BE2C (cell line): ENCODE measurements at regions not wholly inside any gene's neighbourhood (a gene's known extent, or its start where the extent isn't known, plus 50 kb on each side); places are given as distances from the start of the nearest gene placed in this dataset.
"Not testable (repeated sequence)": the region's sequence is repeated elsewhere in the genome, so short reads cannot be mapped to it uniquely, and the experiment has no call there.

ENCODE experiments used
- DNase-seq: peaks from one replicate; pipeline ENCODE4 v3.0.0-alpha.2; 2020
- H3K27me3 ChIP-seq: fragments of 250-450 bp; sonication (Bioruptor Pico); 2 replicates; pipeline ENCODE4 v1.5.1; 2020; ENCODE audit warnings: mild to moderate bottlenecking
- H3K36me3 ChIP-seq: fragments of 250-450 bp; sonication (Bioruptor Pico); 2 replicates; pipeline ENCODE4 v1.5.1; 2020; ENCODE audit warnings: mild to moderate bottlenecking
- H3K4me1 ChIP-seq: fragments of 250-450 bp; sonication (Bioruptor Pico); 2 replicates; pipeline ENCODE4 v1.5.1; 2020
- H3K4me3 ChIP-seq: 2 replicates; pipeline ENCODE4 v1.5.1; 2011; ENCODE audit warnings: low read depth, low read length
- H3K9me3 ChIP-seq: fragments of 250-450 bp; sonication (Bioruptor Pico); 2 replicates; pipeline ENCODE4 v1.5.1; 2020
- TF ChIP-seq, protein P1 (sequence below): IDR thresholded peaks from 2 replicates; pipeline ENCODE4 v1.5.1; 2012; ENCODE audit warnings: mild to moderate bottlenecking, low read depth, low read length

- no peaks in the 10 kb centered on the region for H3K27me3 ChIP-seq
- TF ChIP-seq, protein P1, sequence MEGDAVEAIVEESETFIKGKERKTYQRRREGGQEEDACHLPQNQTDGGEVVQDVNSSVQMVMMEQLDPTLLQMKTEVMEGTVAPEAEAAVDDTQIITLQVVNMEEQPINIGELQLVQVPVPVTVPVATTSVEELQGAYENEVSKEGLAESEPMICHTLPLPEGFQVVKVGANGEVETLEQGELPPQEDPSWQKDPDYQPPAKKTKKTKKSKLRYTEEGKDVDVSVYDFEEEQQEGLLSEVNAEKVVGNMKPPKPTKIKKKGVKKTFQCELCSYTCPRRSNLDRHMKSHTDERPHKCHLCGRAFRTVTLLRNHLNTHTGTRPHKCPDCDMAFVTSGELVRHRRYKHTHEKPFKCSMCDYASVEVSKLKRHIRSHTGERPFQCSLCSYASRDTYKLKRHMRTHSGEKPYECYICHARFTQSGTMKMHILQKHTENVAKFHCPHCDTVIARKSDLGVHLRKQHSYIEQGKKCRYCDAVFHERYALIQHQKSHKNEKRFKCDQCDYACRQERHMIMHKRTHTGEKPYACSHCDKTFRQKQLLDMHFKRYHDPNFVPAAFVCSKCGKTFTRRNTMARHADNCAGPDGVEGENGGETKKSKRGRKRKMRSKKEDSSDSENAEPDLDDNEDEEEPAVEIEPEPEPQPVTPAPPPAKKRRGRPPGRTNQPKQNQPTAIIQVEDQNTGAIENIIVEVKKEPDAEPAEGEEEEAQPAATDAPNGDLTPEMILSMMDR, result no peak
- no peaks in the 10 kb centered on the region for H3K36me3 ChIP-seq
- no peaks in the 10 kb centered on the region for H3K4me1 ChIP-seq
- peaks cover 6% of the 10 kb centered on the region; the same call in 1 of the 2 replicates for H3K9me3 ChIP-seq
- H3K4me3 ChIP-seq, result no peak overlapping the region
- no peak for DNase-seq
Measured at GRCh38 chr4:159937595-159937994, 834.7 kb downstream of the RAPGEF2 start.

DNA sequence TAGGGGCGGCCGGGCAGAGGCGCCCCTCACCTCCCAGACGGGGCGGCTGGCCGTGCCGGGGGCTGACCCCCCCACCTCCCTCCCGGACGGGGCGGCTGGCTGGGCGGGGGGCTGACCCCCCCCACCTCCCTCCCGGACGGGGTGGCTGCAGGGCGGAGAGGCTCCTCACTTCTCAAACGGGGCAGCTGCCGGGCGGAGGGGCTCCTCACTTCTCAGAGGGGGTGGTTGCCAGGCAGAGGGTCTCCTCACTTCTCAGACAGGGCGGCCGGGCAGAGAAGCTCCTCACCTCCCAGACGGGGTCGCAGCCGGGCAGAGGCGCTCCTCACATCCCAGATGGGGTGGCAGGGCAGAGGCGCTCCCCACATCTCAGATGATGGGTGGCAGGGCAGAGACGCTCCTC lies 836.8 kb downstream of the RAPGEF2 start:
- H3K9me3 ChIP-seq, H3K36me3 ChIP-seq, H3K27me3 ChIP-seq, H3K4me3 ChIP-seq, DNase-seq, H3K4me1 ChIP-seq: not testable (repeated sequence)

DNA sequence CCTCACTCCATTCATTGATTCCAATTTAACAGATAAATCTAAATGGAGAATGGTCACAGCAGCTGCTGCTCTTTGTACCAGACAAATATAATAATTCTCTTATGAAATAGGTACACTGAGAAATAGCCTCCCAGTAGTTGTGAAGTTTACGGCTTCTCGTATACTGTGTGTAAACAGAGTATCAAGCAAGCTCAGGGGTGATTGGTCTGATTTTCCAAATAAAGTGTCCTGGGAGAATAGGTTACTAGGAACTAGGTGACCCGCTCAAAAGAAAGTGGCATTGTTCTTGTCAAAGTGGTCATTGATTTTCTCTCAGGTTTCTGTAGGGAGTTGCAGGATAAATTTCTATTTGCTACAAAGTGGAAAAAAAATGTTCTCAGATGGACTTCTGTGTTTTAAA lies 838.2 kb downstream of the RAPGEF2 start:
- Histone ChIP-seq H3K9me3 (no peaks in the 10 kb centered on the region), H3K4me3 (no peak overlapping the region)

DNA sequence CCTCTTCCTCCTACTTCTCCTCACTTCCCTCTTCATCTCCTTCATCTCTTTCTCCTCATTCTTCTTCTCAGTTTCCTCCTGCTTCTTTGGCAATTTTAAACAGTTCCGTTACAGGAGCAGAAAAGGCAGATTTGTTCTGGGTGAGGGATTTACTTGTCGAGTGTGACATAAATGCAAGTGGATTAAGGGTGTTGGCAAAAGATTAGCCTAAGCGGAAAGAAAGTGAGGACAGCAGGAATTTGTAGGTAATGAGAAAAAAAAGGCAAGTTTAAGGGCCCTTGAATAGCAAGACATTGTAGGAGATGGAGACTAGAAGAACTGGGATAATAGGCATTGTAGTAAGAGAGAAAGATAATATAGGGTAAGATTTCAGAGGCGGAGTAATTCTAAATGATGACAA lies 841.6 kb downstream of the RAPGEF2 start:
- no peak for DNase-seq
- no peaks in the 10 kb centered on the region for H3K36me3 ChIP-seq
- no peaks in the 10 kb centered on the region for H3K27me3 ChIP-seq
- no peak overlapping the region for H3K4me3 ChIP-seq
- H3K9me3 ChIP-seq, result no peaks in the 10 kb centered on the region
- 0 out of 2 replicates have a peak, but pooled peaks cover 3% of the 10 kb centered on the region for H3K4me1 ChIP-seq
- TF ChIP-seq, protein P1, result no peak

More for the DNA sequence above, 838.2 kb downstream of the RAPGEF2 start:
- Histone ChIP-seq H3K36me3 (no peaks in the 10 kb centered on the region), H3K4me1 (no peaks in the 10 kb centered on the region), H3K27me3 (no peaks in the 10 kb centered on the region)
- TF ChIP-seq, protein P1, result no peak
- no peak for DNase-seq

GRCh38 chr4:159946983-159947615 lies 844.2 kb downstream of the RAPGEF2 start:
- Histone ChIP-seq H3K27me3 (no peaks in the 10 kb centered on the region), H3K4me1 (0 out of 2 replicates have a peak, but pooled peaks cover 3% of the 10 kb centered on the region), H3K9me3 (no peaks in the 10 kb centered on the region), H3K36me3 (no peaks in the 10 kb centered on the region), H3K4me3 (no peak overlapping the region)
- TF ChIP-seq, protein P1, result peak; percentile 80
- no peak for DNase-seq

DNA sequence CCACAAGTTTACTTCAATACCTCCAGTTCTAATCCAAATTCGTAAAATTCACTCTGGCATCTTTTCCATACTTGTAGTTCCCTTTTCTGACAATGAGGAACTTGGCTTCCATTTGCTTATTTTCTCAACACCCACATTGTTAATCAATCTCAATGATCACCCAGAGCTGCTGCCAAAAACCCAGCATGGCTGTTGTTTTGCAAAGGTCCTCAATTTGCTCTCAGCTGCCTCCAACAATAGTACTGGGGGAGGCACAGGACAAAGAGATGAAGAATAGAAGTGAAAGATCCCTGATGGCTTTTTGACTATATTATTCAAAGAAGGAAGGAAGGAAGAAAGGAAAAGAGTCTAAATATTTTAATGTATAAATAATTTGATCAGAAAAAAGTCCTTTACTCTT lies 847.8 kb downstream of the RAPGEF2 start:
- Histone ChIP-seq H3K4me3 (no peak overlapping the region), H3K36me3 (no peaks in the 10 kb centered on the region), H3K9me3 (no peaks in the 10 kb centered on the region), H3K27me3 (no peaks in the 10 kb centered on the region), H3K4me1 (0 out of 2 replicates have a peak, but pooled peaks cover 3% of the 10 kb centered on the region)
- DNase-seq, result no peak
- TF ChIP-seq, protein P1, result no peak
